ENCODE measurements at regions not wholly inside any gene's neighbourhood (a gene's known extent, or its start where the extent isn't known, plus 50 kb on each side); places are given as distances from the start of the nearest gene placed in this dataset.
"Not testable (repeated sequence)": the region's sequence is repeated elsewhere in the genome, so short reads cannot be mapped to it uniquely, and the experiment has no call there.

DNA sequence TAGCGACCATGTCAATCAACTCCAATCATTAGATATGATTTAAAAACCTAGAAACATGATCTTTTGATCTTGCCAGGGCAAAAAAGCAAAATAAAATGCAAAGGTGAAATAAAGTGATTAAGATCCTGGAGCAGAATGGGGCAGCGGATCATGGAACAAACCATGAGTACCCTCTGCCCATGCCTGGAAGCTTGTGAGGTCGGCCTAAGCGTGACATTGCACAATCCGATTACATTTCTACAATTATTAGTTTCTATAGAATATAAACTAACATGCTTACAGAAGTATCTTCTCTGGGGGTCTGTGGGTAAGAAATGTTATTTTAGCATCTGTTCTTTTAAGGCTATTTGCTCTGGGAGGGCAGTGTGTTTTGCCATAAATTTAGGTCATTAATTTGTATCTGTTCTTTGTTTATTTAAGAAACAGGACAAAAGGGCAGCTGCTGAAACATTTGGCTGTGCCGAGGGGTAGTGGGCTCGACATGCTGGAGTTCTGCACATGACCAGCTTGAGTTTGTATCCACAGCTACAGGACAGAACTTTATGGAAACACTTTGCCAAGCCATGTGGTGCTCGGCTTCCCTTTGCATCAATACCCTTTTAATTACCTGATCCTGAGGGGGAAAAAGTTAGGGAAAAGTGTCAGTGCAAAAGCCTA, 55.9 kb downstream of the ZBTB18 start:
- no peak for DNase-seq

DNA sequence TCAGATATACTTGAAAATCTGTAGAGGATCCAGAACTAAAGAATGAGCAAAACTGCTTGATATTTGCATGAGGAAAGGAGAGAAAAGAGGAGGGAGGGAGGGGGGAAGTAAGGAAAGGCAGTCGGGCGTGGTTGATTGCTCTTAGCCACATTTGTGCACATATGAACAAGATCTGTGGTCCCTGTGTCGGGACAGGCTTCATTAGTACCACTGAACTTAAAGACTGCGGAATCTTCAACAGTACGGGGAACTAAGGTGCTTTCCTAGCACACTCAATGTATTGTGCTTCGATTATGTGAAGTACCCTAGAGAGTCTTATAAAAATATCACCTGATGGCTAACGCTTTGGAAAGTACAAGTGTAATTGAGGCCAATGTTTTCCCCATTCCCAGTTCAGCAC, 59.9 kb downstream of the ZBTB18 start:
- DNase-seq: no peak

DNA sequence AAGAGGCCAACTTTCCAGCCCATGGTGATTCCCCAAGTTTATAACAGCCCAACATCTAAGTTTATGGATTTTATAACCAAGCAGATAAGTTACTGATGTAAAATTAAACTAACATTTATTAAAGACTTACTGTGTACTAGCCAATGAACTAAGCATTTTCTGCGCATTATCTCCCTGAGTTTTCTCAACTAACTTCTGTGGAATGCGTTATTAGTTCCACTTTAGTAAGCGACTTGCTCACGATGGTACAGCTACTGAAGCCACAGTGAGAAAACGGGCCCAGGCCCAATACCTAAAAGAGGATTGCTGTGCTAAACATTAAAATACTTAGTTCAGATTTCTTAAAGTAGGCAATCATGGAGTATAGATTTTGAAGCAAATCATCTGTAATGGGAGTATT, 61.0 kb downstream of the ZBTB18 start:
- no peak for DNase-seq

DNA sequence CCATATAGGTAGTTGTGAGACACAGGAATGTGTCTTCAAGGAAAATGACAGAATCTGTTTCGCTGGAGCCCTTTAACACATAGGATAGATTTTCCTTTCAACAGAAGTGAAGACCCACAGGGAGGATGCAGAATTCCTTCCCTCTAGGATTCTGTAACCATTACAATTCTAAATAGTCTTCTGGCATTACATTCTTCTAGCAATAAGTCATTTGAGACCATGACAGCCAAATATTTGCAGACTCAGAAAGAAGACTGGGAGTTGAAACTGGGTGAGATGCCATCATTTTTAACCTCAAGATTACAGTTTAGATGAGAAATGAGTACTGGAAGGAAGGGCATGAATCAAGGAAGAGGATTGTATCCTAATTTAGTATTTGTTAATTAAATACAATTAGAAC, 61.6 kb downstream of the ZBTB18 start:
- no peak for DNase-seq

DNA sequence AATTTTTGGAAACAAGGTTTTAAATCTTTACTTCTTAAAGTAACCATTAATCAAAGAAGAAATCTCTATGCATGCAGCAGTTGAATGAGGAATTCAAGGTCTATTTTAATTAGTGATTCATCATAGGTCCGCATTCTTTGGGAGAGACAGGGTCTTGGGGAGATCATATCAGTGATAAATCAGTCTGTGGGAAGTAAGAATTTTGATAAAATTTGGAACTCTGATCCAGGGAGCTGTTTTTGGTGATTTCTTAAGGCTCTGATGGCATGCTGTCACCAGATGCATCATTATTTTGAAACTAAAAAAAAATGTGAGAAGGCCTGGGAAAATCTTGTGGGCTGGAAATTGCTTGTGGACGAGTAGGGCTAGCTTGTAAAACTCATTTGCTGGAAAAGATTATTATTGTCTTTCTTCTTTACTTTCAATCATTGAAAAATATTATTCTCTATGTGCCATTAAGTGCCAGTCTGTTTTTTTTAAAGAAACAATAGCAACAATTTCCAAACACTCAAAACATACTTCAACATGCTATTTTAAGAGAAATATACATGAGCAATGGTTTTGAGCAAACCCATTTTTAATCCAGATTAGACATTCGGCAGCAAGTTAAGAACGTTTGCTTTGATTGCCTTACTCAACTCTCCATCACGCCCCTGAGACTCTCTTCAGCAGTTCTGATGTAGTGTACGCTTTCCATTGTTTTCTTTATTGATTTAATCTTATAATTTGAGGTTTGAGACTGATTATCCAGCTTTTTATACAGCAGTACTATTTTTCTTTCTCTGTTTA, 62.6 kb downstream of the ZBTB18 start:
- no peak for DNase-seq

DNA sequence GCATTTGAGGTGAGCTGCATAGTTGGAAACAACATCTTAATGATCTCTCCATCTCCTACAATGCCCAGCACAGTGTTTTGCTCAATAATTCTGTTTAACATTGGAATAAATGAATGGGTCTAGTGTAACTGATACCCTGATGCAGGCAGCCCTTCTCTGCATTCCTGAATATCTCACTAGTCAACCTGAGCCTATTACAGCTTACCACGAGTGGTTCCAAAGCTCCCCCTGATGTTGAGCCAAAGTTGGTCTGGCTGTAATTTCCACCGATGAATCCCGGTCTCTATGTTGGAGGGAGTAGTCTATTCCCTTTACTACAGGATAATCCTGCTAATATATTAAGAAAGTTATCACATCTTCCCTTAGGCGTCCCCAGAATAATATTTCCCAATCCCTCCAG, 63.8 kb downstream of the ZBTB18 start:
- DNase-seq: no peak

DNA sequence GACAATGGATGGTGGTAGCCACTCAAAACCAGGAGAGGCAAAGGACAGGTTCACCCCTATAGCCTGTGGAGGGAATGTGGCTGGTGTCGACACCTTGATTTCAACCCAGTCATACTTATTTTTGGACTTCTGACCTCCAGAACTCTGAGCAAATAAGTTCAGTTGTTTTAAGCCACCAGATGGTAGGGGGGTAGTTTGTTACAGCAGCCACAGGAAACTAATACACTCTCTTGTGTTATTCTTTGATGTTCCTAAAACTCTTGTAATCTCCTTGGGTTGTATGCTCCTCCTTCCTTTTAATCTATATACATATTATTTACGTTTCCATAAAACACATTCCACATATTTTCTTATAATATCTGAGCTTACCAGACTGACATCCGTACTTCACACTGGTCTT, 65.9 kb downstream of the ZBTB18 start:
- DNase-seq: no peak

DNA sequence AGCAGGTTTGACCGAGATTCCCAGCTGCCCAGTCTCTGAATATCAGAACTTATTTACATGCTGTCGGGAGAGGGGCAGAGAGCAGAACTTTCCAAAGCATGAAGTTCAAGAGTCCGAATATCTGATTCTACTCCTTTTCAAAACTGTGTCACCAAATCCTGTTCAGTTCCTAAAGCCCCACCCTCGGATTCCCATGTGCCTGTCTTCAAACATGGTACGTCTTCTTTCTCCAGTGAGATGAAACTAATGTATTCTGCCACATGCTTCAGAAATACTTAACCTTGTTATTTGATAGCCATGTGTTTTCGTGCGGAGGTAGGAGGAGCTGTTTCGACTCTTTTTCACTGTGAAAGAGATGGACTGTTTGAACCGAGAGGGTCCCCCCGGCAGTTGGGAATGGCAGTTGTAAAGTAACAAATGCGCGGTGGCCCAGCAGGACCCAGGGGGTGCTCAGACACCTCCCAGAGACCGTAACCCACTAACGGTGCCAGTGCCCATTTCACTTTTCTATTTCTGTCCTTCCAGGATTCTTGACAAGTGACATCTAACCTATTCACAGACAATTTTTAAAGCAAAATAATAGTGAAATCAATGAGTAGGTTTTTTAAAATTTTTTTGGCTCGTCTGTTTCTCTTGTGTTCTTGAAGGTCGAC, 67.2 kb downstream of the ZBTB18 start:
- no peak for DNase-seq

DNA sequence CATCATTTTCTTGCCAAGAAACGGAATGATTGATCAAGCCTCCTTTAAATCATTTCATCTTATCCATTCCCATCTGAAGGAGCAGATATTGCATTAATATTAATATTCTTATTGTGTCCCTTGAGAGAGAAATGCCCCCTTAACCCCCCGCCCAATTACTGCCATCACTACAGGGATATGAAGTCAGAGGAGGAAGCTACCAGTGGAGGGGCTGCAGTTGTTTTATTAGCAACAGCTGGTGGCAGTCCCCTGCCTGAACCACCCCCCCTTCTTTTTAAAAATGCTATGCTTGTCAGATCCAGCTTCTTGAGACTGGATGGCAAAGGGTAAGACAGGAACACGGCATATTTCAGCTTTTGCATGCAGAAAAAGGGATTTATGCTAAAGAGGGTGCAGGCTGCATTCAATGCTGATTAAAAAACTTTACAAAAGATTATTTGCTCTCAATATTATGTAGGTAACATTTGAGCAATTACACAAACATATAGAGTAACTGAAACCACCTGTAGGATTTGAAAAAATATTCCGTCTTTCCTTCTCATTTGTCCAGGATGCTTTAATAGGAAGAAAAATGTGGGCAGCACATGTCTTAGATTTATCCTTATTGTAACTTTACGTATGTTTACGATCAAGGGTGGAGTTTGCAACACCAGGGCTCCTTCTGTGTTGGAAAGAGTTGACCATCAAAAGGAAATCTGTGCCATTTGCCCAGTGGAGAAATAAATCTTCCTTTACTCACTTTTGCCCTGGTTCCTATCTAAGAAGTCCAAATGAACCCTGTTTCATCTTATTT, 77.7 kb downstream of the ZBTB18 start:
- DNase-seq: no peak

DNA sequence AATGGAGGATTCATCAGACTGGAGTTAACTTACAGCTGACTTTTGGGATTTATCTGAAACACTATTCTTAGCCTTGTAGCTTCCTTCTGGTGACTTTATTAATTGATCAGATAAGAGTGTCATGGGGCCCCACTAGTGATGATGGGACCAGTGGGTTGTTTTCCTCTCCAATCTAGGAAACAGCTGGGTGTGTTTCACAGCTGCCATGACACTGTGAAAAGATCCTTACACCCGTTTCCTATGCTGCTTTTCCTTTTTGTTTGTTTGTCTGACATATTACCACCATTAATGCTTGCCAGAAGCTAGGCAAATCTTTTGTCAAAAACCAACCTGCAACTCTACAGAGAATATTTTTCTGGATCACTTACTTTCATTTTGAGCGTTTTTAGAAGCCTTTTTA, 86.2 kb downstream of the ZBTB18 start:
- no peak for DNase-seq

DNA sequence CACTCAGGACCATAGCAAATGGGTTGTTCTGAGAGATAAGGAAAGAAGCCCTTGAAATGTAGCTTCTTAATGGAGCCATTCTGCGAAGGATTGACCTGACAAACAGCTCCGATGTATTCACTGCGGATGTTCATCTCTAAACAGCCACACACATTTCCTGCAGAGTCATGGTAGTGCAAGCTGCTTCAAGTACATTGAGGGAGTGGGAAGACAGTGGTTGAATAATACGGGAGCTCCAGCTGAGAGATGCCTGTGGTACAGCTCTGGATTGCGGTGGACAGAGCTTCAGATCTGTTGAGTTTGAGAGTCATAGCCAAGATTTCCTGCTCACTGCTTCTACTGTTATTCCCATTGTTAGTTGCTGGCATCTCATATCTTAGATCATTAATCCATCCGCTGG, 86.6 kb downstream of the ZBTB18 start:
- no peak for DNase-seq

DNA sequence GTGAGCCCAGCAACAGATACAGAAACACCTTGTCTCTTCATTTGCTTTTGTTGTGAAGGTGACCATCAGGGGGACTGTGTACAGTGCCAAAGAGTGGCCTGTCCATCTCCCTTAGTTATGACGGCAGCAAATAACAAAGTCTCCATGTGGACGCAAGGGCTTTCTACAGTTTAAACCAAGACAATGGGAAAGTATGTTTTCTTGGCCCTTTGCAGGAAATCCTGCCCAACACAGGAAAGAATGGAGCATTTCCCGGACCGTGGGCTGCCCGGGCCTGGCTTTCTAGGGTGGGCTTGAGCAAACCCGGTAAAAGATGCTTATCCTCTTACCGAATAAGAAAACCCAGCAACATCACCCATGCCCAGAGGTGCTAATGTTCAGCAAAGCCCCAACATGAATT, 87.3 kb downstream of the ZBTB18 start:
- no peak for DNase-seq

DNA sequence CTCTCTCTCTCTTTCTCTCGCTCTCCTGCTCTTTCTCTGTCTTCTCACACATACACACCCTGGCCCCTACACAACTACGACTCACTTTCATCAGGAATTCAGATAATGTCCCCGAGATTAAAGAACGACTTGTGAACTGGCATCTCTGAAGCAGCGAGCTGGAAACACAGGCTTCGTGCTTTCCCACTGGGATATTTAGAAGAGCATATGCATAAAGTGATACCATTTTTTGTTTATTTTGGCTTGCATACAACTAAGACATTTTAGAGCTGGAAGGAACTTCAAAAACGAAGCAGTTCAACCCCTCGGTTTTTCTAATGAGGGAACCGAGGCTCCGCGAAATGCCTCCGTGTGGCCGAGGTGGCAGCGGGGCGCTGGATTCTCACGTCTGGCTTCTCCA, 88.6 kb downstream of the ZBTB18 start:
- no peak for DNase-seq

DNA sequence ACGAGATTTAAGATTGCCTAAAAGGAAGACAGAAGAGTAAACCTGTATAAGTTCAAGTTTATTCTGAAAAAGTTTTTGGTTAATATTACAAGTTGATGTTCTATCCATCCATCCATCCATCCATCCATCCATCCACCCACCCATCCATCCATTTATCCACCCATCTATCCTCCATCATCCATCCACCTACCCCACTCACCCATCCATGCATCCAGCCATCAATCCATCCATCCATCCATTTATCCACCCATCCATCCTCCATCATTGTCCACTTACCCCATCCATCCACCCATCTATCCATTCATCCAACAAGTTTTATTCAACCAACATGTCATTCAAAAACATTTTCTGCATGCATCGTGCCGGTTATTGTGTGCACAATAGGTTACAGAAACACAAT, 89.3 kb downstream of the ZBTB18 start:
- DNase-seq: no peak

DNA sequence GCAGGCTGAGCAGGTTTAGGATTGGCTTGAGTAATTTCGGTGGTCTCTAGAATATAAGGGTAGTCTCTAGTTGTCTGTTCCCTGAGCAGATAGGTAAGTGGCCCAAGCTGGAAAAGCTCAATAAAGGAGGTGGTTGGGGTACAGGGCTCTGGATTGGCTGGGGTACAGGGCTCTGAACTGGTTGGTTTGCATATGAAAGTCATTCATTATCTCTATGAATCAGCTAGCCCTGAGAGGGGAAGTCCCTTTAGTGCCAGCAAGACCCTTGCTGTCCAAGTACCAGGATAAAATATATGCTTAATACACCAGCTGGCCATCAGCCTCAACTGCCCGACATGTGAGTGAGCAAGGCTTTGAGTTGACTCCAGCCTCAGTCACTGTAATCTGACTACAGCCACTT, 93.0 kb downstream of the ZBTB18 start:
- DNase-seq: no peak

DNA sequence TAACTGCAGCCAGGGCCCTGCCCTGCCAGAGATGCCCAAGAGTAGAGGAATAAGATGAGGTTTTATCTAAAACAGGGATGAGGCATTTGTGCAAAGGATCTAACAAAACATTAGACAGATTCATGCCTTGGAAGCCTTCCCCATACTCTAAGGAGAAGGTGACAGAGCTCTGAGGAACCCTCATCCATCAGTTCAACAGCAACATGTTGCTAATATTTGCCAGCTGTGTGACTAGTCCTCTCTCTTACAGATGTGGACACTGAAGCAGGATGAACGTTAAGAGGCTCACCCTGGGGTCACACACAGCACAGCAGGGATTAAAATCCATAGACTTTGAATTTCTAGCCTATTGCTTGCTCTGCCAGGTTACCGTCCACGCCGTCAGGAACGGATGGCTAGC, 99.0 kb downstream of the ZBTB18 start:
- no peak for DNase-seq

DNA sequence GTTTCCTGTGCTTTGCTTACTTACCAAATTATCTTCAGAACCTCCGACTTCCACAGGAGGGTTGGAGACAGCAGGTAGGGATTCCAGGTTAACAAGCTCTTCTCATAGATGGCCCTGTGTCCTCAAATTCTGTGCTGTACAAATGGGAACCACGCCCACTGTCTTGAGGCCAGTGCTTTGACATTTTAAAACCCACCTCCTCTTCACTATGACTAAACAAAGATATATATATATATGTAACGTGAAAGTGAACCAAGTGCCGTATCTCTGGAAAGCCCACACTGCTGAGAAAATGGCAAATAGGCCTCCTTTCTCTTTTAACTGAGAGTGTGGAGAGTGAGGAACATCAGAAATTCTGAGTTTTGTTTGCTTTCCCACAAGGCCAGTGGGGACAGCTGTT, 99.6 kb downstream of the ZBTB18 start:
- no peak for DNase-seq

DNA sequence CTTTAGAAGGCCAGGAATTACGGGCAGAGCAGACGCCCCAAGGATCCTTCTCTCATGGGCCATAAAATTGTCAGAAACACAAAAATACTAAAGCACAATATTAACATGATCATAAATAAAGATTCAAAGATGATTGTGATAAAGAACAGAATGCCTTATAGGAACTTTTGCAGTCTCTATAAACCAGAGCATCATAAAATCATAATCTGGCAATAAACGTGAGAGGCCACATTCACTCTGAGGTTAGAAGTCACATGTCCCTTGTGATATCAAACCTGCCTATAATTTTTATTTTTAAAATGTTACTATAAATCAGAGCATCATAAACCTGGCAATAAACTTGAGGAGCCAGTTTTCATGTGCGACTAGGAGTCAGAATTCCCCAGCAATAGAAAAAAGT, 100.5 kb downstream of the ZBTB18 start:
- no peak for DNase-seq

DNA sequence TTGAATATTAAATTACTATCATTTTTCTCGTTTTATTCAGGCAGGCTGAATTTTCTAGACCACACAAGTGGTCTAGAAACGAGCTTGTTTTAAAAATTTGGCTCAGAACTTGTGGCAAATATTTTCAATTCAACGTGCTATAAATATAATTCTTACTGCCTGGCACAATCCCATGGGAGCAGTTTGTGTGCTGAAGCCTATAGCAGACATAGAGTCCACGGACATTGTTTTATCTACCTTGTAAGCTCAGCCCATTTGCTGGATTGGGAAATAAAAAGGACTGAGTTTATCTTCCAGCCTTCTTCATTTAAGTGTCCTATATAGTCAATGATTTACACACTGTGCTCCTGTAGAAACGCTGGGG, 103.4 kb downstream of the ZBTB18 start:
- no peak for DNase-seq

DNA sequence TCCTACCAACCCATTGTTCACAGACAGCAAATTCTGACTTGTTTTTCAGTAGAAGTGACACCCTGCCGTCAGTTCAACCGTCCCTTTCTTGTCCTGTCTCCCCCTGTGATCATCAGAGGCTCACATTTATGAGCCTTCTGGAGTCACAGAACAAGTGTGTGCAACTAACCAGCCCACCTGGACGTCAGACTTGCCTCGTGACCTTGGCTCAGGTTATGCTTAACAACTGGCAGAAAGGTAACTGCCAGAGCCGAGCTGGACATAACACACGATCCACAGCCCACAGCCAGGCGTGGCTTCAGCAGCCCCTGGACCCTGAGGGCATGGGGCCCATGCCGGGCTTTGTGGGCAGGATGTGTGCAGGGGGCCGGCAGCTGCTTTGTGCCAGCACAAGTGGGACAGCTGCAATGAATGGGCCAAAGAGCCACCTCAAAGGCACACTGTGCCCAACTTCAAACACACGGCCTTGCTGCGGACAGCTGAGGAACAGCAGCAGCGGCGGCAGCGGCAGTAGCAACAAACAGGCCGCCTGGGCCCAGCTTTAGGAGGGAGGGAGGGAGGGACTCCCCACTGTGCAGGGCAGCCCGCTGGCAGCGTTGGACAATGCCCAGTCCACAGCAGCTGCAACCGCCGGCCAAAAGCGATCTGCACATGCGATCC, 103.9 kb downstream of the ZBTB18 start:
- no peak for DNase-seq

DNA sequence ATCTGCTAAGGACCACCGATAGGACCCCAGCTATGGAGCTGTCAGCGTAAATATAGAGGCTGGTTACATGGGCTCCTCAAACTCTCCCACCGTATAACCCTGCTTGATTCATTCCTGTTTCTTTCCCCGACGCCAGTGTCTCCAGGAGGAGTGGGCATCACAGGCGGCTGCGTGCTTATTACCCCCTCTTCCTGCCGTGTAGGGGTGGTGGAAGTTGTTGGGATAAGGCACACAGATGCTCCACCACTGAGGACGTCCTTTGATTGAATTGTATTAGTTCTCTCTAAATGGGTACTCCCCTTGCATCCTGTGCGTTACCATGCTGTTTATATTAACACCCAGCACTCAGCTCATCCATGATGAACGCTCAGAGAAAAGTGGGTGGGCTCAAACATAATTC, 104.6 kb downstream of the ZBTB18 start:
- no peak for DNase-seq

DNA sequence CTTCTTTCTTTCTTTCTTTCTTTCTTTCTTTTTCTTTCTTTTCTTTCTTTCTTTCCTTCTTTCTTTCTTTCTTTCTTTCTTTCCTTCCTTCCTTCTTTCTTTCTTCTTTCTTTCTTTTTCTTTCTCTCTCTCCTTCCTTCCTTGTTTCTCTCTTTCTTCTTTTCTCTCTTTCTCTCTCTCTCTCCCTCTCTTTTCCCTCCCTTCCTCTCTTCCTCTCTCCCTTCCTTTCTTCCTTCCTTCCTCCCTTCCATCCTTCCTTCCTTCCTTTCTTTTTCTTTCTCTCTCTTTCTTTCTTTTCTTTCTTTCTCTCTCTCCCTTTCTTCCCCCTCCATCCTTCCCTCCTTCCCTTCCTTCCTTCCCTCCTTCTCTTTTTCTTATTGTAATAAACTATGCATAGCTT, 105.5 kb downstream of the ZBTB18 start:
- DNase-seq: not testable (repeated sequence)

All from T-helper 1 cell (primary cell).